AG08395 (cell line): ENCODE measurements at regions not wholly inside any gene's neighbourhood (a gene's known extent, or its start where the extent isn't known, plus 50 kb on each side); places are given as distances from the start of the nearest gene placed in this dataset.

Experiments
- DNase-seq: peaks from one replicate; pipeline ENCODE4 v3.0.0; 2012; ENCODE audit warnings: mixed read lengths, low spot score

GRCh38 chr15:81774309-81774708, 271.5 kb downstream of the MEX3B start:
- no peak for DNase-seq

DNA sequence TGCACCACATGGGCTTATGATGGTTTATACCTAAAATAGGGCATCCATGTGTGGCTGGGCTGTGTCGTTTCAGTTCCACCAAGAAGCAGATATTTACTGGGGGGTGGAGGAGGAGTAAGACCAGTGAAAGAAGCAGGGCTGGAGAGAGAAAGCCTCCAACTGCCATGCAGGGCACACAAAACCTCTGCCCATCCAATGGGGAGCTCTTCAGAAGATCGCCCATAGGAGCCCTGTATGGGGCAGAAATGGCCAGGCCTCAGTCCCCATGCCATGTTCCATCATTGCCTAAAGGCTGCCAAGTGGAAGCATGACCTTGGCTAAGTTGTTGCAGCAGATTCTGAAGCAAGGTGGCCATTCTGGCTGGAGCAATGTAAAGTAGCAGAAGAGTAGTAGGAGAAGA, 277.0 kb downstream of the MEX3B start:
- DNase-seq: no peak

GRCh38 chr15:81766829-81767475, 278.9 kb downstream of the MEX3B start:
- DNase-seq: no peak

DNA sequence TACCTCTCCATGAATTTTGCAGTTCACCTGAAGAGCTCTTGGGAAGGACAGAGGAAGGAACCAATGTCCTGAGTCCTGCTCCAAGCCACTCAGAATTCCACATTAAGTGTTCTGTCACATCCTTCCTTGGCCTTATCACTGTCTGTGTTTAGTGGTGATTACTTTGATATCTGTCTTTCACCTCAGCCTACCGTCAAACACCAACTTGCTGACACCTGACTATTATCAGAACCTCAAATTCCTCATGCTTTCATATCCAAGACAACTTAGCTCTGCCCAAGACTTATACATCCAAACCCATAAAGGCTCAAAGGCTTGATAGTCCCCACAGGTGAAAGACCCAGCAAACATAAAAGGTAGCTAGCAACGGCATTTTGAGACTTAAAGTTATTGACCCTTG, 280.0 kb downstream of the MEX3B start:
- no peak for DNase-seq

- DNase-seq: no peak
Observed at GRCh38 chr15:81763304-81763703, 282.5 kb downstream of the MEX3B start.

- DNase-seq: no peak
Observed at GRCh38 chr15:81760686-81761085, 285.1 kb downstream of the MEX3B start.

GRCh38 chr15:81758818-81759284, 287.0 kb downstream of the MEX3B start:
- no peak for DNase-seq

DNA sequence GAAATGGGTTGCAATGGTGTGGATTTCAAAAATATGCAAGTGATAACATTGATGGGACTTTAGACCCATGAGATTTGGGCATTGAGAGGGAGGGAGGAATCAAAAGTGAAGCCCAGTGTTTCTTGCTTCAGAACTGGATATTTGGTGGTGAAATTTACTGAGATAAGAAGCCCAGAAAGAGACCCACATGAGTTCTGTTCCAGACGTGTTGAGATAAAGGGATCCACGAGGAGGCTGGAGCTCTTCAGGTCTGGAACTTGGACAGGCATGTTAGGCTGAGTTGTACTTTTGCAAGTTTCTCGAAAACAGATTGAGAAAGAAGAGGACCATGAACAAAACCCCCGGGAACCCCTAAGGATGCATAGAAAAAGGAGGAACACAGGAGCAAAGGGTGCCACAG, 290.2 kb downstream of the MEX3B start:
- DNase-seq: no peak

GRCh38 chr15:81754078-81754477, 291.7 kb downstream of the MEX3B start:
- DNase-seq: no peak

DNA sequence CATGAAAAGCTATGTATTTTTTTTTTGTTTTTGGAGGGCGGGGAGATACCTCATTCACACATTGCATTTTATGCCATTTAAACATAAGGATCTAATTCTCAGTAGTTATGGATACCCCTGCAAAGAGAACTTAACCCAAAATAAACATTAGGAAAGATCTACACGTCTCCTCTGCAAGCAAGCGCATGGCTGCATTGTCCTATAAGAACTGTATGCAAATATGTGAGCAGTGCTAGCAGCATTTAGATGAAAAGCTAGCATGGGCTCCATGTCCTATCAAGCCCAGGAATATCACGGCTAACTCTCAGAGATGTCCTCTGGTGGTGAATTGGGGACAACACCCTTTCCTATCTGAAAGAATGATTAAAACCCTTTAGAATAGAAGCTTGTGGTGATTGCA, 292.8 kb downstream of the MEX3B start:
- DNase-seq: no peak

GRCh38 chr15:81752546-81752942, 293.3 kb downstream of the MEX3B start:
- DNase-seq: no peak

DNA sequence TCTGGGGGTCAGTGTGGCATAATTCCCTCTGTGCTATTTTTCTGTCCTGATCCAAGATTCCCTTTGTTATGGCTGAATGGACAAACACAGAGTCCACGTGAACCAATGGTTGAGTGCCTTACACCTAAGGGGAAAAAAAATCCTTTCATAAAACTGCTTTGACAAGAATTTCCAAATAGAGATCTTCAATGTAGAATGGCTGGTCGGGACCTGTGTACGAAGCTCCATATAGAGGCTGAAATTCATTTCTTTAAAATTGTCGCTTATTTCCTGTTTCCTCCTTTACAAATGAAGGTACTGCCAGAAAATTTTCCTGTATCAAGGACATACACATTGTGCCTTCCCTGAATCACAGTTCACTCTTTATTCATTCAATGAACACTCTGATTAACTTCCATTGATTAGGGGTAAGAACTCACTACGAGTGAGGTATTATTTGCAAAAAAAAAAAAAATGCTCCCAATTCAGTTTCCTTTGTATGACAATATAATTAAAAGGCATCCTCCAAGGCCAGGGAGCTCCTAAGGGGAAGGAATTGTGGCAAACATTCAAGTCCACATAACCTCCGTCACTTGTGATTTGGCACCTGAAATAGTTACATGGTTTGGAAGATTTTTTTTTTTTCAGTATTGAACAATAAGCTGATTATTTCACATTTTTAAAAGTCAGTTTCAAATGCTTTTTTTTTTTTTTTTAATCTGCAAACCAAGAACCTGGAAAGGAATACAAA, 293.8 kb downstream of the MEX3B start:
- DNase-seq: no peak

- no peak for DNase-seq
Observed at GRCh38 chr15:81751256-81751655, 294.6 kb downstream of the MEX3B start.

- DNase-seq: no peak
Observed at GRCh38 chr15:81749716-81750375, 296.0 kb downstream of the MEX3B start.

GRCh38 chr15:81747482-81747881, 298.3 kb downstream of the MEX3B start:
- no peak for DNase-seq

DNA sequence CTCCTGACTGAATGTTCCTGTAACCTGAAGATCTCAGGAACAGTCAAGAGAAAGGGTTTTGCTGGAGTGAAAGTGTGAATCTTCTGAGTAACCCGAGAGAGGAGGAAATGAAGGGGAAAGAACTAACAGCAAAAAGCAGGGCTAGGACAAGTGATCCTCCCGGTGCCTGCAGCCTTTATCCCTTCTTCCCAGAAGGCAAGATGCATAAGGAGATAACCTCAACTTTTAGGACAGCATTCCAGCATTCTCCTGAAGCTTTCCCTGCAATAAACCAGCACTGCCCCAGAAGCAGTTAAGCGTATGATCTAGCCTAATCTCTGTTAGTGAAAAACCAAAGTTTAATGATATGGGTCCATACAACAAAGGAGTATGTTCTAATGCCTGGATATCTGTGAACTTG, 298.8 kb downstream of the MEX3B start:
- DNase-seq: no peak

GRCh38 chr15:81744364-81744763, 301.5 kb downstream of the MEX3B start:
- no peak for DNase-seq

DNA sequence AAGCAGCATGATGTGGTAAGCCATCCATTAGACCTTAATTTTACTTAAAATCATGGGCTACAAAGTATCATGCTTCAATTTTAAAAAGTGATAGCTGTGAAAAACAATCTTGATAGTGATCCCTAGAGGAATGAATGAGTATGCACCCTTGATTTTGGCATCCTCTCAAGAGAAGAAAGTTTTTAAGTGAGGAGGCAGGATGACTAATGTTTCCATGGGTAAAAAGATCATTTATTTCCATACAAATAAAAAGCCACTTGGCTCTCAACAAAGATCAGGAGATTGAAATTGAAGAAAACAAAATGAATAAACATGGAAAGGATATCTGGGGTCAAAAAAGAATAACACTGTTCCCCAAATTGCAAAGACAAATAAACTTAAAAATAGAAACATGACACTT, 305.4 kb downstream of the MEX3B start:
- no peak for DNase-seq

DNA sequence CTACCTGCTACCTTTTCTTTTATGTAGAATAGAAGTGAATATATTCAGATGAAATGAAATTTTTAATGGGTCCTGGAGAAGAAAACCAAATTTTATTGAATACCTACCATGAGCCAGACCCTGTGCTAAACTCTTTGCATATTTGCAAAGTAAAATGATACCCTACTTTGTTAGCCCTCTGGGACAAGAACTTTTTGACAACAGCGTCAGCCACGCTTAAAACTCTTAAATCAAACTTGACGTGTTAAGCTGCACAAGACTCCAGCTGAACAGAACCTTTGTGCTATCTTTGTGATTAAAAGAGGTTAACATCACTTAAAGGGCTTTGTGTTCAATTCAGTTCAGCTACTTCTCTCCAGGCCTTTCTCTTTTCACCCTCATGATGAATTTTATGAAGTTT, 316.5 kb downstream of the MEX3B start:
- DNase-seq: no peak

GRCh38 chr15:81728726-81729125, 317.1 kb downstream of the MEX3B start:
- no peak for DNase-seq

DNA sequence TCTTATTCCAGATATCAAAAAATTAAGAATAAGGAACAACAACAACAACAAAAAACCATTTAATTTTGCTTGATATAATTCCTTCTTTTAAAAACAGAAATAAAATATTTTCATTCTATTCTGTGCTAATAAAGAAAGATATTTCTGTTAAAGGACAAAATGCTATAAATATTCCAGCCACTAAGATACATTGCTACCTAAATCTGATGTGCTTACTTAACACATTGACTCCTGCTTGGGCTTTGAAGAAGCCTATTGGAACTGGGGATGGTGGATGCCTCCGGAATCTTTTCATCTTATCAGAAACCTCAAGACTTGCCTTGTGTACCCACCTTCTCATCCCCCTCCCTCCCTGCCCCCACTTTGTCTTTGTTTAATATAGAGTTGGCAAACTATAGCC, 320.2 kb downstream of the MEX3B start:
- DNase-seq: no peak

DNA sequence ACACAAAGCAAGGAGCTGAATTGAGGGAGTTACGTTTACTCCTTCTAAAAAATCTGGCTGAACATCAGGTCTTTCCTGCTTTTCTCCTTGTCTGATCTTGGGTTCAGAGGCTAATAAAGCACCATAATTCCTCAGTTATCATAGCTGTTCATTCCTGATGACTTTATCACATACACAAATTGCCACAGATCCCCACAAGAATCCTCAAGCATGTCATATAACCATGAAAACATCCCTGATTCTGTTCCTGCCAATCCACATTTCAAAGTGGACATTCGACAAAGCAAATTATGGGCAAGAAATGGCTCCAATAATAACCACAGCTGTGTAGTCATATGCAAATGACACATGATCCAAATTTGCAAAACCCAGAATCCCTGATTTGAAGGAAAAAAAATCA, 321.3 kb downstream of the MEX3B start:
- no peak for DNase-seq

DNA sequence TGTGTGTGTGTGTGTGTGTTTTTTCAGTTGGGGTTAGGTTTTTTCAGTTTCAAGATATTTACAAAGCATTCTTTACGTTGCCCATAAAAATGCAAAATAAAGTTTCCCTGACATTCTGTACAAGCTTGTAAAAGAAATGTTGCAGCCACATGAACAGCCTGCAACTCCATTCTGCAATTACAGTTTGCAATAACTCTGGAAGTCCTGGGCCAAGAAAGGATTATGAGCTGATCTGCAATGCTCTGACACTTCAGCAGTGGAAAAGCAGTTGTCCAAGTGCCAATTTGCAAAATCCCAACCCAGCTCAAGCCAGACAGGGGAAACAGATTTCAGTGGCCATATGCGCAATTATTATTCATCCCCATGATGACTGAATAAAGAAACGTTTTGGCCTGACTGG, 322.1 kb downstream of the MEX3B start:
- no peak for DNase-seq
